ENCODE measurements at regions not wholly inside any gene's neighbourhood (a gene's known extent, or its start where the extent isn't known, plus 50 kb on each side); places are given as distances from the start of the nearest gene placed in this dataset.

DNA sequence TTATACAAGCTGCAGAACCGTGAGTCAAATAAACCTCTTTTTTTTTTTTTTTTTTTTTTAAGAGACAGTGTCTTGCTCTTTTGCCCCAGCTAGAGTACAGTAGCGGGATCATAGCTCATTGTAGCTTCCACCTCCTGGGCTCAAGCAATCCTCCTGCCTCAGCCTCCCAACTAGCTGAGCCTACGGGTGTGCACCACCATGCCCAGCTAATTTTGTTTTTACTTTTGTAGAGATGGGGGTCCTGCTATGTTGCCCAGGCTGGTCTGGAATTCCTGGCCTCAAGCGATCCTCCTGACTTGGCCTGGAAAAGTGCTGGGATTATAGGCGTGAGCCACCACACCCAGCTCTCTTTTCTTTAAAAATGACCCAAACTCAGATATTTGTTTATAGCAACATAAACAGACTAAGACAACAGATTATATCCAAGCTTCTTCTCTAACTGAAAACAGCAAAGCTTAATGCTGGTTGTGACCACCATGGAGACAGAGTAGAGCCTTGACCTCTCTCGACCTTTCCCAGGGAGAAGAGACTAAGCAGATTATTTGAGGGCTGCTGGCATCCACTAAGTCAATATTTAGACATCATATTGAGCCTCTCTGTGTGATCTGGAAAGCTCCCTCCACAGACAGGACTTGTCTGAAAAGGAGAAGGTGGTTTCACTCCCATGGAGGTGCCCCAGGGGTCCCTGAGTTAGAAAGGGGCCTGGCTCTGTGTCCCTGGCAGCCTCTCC, 150.0 kb downstream of the KCTD15 start:
- 90% methylated on average over 6 of the region's 6 CpGs for whole genome bisulfite sequencing, 2 experiments
- Histone ChIP-seq H3K27me3 (ENCODE audit: control insufficient read depth, insufficient read depth, low read length, poor library complexity, severe bottlenecking) (no peaks in the 10 kb centered on the region), H3K9me3 (ENCODE audit: control insufficient read depth, low read length) (no peaks in the 10 kb centered on the region), H3K4me3 (ENCODE audit: insufficient read depth, low read depth, low read length) (no peak overlapping the region), H3K36me3 (ENCODE audit: control insufficient read depth, insufficient read depth, low read length) (no peaks in the 10 kb centered on the region), H3K27ac (ENCODE audit: insufficient read depth, low read depth, low read length, poor library complexity, severe bottlenecking) (no peak overlapping the region), H3K4me1 (ENCODE audit: control insufficient read depth, insufficient read depth, low read length) (no peaks in the 10 kb centered on the region)

DNA sequence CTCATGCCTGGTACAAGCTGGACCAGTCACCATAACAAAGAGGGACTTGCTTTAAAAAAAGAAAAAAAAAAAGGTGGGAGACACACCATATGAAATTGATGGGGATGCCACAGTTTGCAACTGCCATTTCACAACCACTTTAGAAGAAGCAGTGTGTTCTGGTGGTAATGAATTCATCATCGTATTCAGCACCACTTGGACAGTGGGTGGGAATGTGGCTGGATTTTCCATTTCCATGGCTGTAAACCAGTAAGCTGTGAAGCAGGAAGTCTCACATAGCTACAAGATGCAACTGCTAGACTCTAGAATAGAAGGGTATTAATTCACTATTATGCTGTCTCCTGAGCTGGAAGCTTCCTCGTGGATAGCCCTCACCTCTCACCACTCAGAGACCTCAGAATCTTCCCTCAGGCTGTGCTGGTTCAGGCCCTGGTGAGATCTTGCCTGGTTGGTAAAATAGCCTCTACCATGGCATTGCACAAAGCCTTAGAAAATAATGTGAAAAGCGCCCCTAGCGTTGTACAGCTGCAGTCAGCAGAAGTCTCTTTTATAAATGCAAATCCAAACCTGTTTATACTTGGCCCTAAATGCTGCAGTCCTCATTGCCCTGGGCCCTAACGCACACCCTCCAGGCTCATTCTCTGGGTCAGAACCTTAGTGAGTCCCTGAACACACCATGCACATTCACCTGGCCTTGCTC, 150.7 kb downstream of the KCTD15 start:
- no peak overlapping the region for H3K27ac ChIP-seq (ENCODE audit: insufficient read depth, low read depth, low read length, poor library complexity, severe bottlenecking)
- H3K4me1 ChIP-seq (ENCODE audit: control insufficient read depth, insufficient read depth, low read length): no peaks in the 10 kb centered on the region
- 81 to 87% methylated on average over 5 of the region's 5 CpGs for WGBS, 2 experiments
- H3K9me3 ChIP-seq (ENCODE audit: control insufficient read depth, low read length): no peaks in the 10 kb centered on the region
- H3K36me3 ChIP-seq (ENCODE audit: control insufficient read depth, insufficient read depth, low read length): no peaks in the 10 kb centered on the region
- H3K27me3 ChIP-seq (ENCODE audit: control insufficient read depth, insufficient read depth, low read length, poor library complexity, severe bottlenecking): no peaks in the 10 kb centered on the region
- no peak overlapping the region for H3K4me3 ChIP-seq (ENCODE audit: insufficient read depth, low read depth, low read length)

DNA sequence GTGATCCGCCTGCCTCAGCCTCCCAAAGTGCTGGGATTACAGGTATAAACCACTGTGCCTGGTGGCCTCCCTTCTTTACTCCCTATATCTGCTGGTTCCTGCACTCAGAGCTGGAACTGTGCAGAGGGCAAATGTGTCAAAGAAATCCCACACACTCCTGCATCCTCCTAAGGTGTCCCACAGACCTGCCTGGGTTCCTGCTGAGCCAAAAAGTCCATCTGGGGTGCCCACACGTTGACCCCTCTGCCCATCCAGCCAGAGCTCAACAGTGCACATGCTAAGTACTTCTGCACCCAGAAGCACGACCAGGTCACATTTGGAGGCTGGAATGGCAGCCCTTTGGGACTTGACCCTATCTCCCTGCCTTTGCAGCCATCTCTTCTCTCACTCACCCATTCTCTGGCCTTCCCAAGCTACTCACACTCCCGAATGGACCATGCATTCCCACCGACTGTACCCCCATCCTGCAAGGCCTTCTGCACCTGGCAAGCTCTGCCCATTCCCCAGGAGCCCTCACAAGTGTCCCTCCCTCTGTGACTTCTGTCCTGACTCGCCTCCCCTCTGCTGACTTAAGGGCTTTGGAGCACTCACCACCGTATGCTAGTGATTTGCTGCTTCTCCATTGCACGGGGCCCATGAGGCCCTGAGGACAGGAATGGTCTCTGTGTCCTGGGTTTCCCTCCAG, 152.1 kb downstream of the KCTD15 start:
- Histone ChIP-seq H3K4me1 (ENCODE audit: control insufficient read depth, insufficient read depth, low read length) (no peaks in the 10 kb centered on the region), H3K27me3 (ENCODE audit: control insufficient read depth, insufficient read depth, low read length, poor library complexity, severe bottlenecking) (no peaks in the 10 kb centered on the region), H3K27ac (ENCODE audit: insufficient read depth, low read depth, low read length, poor library complexity, severe bottlenecking) (no peak overlapping the region), H3K36me3 (ENCODE audit: control insufficient read depth, insufficient read depth, low read length) (no peaks in the 10 kb centered on the region), H3K4me3 (ENCODE audit: insufficient read depth, low read depth, low read length) (no peak overlapping the region), H3K9me3 (ENCODE audit: control insufficient read depth, low read length) (no peaks in the 10 kb centered on the region)
- 86 to 87% methylated on average over 8 of the region's 8 CpGs for WGBS, 2 experiments

DNA sequence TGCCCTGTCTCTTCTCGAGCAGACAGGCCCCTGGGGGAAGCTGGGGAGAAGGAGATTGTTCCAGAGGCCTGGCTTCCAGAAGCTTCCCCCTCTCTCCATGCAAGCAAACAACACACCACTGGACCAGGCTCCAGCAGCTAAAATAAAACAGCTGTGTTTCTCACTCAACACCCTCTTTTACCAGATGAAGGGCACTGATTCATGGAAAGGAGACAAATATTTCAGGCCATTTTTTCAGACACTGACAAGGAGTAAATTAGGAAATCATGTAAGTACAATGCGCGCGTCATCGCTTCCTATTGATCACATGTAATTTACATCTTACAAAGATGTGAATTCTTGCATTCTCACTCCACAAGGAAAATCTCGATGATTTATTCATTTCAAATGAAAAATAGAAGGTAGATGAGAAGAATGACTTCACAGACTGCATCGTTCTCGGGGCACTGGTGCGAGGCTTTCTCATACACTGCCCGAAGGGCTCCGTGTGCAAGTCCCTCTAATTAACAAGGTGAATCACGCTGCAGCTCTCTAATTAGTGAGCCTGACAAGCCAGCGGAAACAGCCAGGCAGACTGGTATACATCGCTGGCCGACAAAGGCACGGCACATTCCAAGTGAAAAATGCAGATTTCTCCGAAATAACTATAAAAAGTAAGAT, 153.6 kb downstream of the KCTD15 start:
- H3K36me3 ChIP-seq (ENCODE audit: control insufficient read depth, insufficient read depth, low read length): no peaks in the 10 kb centered on the region
- H3K27me3 ChIP-seq (ENCODE audit: control insufficient read depth, insufficient read depth, low read length, poor library complexity, severe bottlenecking): no peaks in the 10 kb centered on the region
- no peaks in the 10 kb centered on the region for H3K4me1 ChIP-seq (ENCODE audit: control insufficient read depth, insufficient read depth, low read length)
- H3K27ac ChIP-seq (ENCODE audit: insufficient read depth, low read depth, low read length, poor library complexity, severe bottlenecking): no peak overlapping the region
- no peaks in the 10 kb centered on the region for H3K9me3 ChIP-seq (ENCODE audit: control insufficient read depth, low read length)
- no peak overlapping the region for H3K4me3 ChIP-seq (ENCODE audit: insufficient read depth, low read depth, low read length)
- WGBS, 2 experiments: 93 to 95% methylated on average over 13 to 17 of the region's 17 CpGs

DNA sequence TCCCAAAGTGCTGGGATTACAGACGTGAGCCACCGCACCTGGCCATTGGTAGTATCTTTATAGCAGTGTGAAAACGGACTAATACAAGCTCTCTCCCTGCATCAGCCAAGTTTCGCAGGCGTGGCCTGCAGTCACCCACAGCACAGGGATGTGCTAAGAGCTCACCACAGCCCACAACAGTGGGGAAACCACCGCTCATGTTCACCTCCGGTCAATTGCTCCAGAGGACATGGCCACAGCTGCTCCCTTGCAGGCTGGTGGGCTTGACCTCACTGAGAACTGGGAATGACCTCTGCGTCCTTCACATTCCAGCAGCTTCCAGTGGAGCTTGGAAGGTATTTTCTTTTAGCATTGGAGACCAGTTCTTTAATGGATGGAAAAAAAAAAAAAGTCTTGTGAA, 156.4 kb downstream of the KCTD15 start:
- Histone ChIP-seq H3K36me3 (ENCODE audit: control insufficient read depth, insufficient read depth, low read length) (no peaks in the 10 kb centered on the region), H3K9me3 (ENCODE audit: control insufficient read depth, low read length) (no peaks in the 10 kb centered on the region), H3K4me1 (ENCODE audit: control insufficient read depth, insufficient read depth, low read length) (no peaks in the 10 kb centered on the region), H3K4me3 (ENCODE audit: insufficient read depth, low read depth, low read length) (no peak overlapping the region), H3K27ac (ENCODE audit: insufficient read depth, low read depth, low read length, poor library complexity, severe bottlenecking) (no peak overlapping the region), H3K27me3 (ENCODE audit: control insufficient read depth, insufficient read depth, low read length, poor library complexity, severe bottlenecking) (no peaks in the 10 kb centered on the region)
- WGBS, 2 experiments: 93 to 94% methylated on average over 8 of the region's 8 CpGs

DNA sequence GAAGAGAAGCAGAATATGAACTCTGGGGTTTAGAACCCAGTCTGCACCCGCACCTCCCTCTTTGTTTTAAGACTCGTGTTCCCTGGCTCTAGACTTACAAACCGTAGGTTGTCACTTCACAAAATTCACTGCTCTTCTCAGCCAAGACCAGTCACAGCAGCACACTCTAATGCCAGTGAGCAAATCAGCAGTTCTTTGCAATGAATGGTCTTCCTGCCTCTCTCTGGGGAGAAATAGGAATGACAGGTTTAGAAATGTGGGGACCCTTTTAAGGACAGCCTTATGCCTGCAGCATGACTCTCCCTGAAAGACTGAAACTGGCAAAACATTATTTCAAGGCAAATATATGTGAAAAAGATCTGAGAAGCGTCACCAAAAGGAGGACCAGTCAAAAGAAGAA, 156.9 kb downstream of the KCTD15 start:
- no peaks in the 10 kb centered on the region for H3K36me3 ChIP-seq (ENCODE audit: control insufficient read depth, insufficient read depth, low read length)
- H3K27ac ChIP-seq (ENCODE audit: insufficient read depth, low read depth, low read length, poor library complexity, severe bottlenecking): no peak overlapping the region
- no peak overlapping the region for H3K4me3 ChIP-seq (ENCODE audit: insufficient read depth, low read depth, low read length)
- no peaks in the 10 kb centered on the region for H3K27me3 ChIP-seq (ENCODE audit: control insufficient read depth, insufficient read depth, low read length, poor library complexity, severe bottlenecking)
- no peaks in the 10 kb centered on the region for H3K4me1 ChIP-seq (ENCODE audit: control insufficient read depth, insufficient read depth, low read length)
- WGBS, 2 experiments: 75 to 88% methylated on average over 4 of the region's 4 CpGs
- no peaks in the 10 kb centered on the region for H3K9me3 ChIP-seq (ENCODE audit: control insufficient read depth, low read length)

DNA sequence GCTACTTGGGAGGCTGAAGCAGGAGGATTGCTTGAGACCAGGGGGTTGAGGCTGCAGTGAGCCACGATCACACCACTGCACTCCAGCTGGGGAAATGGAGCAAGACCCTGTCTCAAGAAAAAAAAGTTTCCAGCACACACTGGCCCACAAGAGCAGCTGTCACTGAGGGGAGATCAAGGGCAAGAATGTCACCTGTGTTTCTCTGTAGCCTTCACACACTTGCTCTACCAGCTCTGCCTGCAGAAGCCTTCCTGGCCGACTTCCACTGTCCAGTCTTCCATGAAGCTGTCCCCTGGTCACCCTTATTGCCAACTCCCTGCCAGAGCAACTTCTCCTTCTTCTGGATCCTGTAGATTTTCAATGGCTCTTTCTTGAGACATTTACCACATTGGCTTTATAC, 158.0 kb downstream of the KCTD15 start:
- Histone ChIP-seq H3K36me3 (ENCODE audit: control insufficient read depth, insufficient read depth, low read length) (no peaks in the 10 kb centered on the region), H3K27ac (ENCODE audit: insufficient read depth, low read depth, low read length, poor library complexity, severe bottlenecking) (no peak overlapping the region), H3K4me1 (ENCODE audit: control insufficient read depth, insufficient read depth, low read length) (no peaks in the 10 kb centered on the region), H3K27me3 (ENCODE audit: control insufficient read depth, insufficient read depth, low read length, poor library complexity, severe bottlenecking) (no peaks in the 10 kb centered on the region), H3K9me3 (ENCODE audit: control insufficient read depth, low read length) (no peaks in the 10 kb centered on the region), H3K4me3 (ENCODE audit: insufficient read depth, low read depth, low read length) (no peak overlapping the region)
- 88 to 93% methylated on average over 2 of the region's 2 CpGs for WGBS, 2 experiments

DNA sequence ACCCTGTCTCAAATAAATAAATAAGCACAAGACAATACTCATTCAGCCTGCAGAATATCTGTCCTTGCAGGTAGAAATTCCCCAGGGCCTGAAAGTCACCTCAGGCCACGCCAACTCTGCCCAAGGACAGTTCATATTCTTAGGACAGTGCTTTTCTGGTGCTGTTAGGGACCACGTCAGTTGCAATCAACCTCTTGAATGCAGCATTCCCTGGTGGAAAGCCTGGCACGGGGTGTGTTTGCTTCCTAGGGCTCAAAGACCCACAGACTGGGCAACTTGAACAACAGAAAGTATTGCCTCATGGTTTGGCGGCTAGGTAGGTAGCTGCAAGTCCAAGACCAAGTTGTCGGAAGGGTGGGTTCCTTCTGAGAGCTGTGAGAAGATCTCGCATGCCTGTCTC, 160.3 kb downstream of the KCTD15 start:
- Histone ChIP-seq H3K4me3 (ENCODE audit: insufficient read depth, low read depth, low read length) (no peak overlapping the region), H3K27me3 (ENCODE audit: control insufficient read depth, insufficient read depth, low read length, poor library complexity, severe bottlenecking) (no peaks in the 10 kb centered on the region), H3K36me3 (ENCODE audit: control insufficient read depth, insufficient read depth, low read length) (no peaks in the 10 kb centered on the region), H3K27ac (ENCODE audit: insufficient read depth, low read depth, low read length, poor library complexity, severe bottlenecking) (no peak overlapping the region), H3K4me1 (ENCODE audit: control insufficient read depth, insufficient read depth, low read length) (no peaks in the 10 kb centered on the region), H3K9me3 (ENCODE audit: control insufficient read depth, low read length) (no peaks in the 10 kb centered on the region)
- 93% methylated on average over 6 of the region's 6 CpGs for WGBS, 2 experiments

DNA sequence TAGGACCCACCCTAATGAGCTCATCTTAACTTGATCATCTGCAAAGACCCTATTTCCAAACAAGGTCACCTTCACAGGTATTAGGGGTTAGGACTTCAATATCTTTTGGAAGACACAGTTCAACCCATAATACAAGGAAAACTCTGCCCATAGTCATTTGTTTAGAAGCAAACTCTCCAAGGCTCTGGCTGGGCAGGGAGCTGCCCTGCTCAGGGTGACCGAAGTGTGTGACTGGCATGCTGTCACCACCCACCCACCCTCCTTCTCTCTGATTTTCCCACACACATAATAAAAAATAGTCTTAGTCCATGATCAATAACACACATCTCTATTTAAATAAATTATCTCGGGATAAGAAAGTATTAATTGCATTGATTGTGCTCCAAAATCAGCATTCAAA, 161.1 kb downstream of the KCTD15 start:
- WGBS, 2 experiments: 97 to 100% methylated on average over 1 to 2 of the region's 2 CpGs

DNA sequence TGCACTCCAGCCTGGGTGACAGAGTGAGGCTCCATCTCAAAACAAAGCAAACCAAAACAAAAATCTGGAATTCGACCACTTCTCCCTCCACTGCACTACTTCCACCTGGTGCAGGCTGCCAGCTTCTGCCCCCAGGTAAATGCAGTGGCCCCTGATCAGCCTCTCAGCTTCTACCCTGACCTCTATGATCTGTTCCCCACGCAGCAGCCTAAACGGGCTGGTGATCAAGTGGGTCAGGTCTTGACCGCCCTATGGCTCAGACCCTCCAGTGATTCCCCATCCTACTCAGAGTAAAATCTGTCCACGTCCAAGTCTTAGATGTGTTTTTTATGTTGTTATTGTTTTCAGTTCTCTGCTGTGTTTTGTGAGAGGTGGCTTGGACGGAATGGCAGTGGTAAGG, 163.9 kb downstream of the KCTD15 start:
- Histone ChIP-seq H3K27ac (ENCODE audit: insufficient read depth, low read depth, low read length, poor library complexity, severe bottlenecking) (no peak overlapping the region), H3K4me3 (ENCODE audit: insufficient read depth, low read depth, low read length) (no peak overlapping the region), H3K36me3 (ENCODE audit: control insufficient read depth, insufficient read depth, low read length) (no peaks in the 10 kb centered on the region), H3K9me3 (ENCODE audit: control insufficient read depth, low read length) (no peaks in the 10 kb centered on the region), H3K4me1 (ENCODE audit: control insufficient read depth, insufficient read depth, low read length) (no peaks in the 10 kb centered on the region), H3K27me3 (ENCODE audit: control insufficient read depth, insufficient read depth, low read length, poor library complexity, severe bottlenecking) (no peaks in the 10 kb centered on the region)
- 88 to 93% methylated on average over 6 of the region's 6 CpGs for WGBS, 2 experiments

More for the DNA sequence above, 161.1 kb downstream of the KCTD15 start:
- no peak overlapping the region for H3K4me3 ChIP-seq (ENCODE audit: insufficient read depth, low read depth, low read length)
- no peaks in the 10 kb centered on the region for H3K9me3 ChIP-seq (ENCODE audit: control insufficient read depth, low read length)
- no peaks in the 10 kb centered on the region for H3K27me3 ChIP-seq (ENCODE audit: control insufficient read depth, insufficient read depth, low read length, poor library complexity, severe bottlenecking)
- no peak overlapping the region for H3K27ac ChIP-seq (ENCODE audit: insufficient read depth, low read depth, low read length, poor library complexity, severe bottlenecking)
- H3K4me1 ChIP-seq (ENCODE audit: control insufficient read depth, insufficient read depth, low read length): no peaks in the 10 kb centered on the region
- H3K36me3 ChIP-seq (ENCODE audit: control insufficient read depth, insufficient read depth, low read length): no peaks in the 10 kb centered on the region
